T-helper 1 cell (primary cell): ENCODE measurements at regions not wholly inside any gene's neighbourhood (a gene's known extent, or its start where the extent isn't known, plus 50 kb on each side); places are given as distances from the start of the nearest gene placed in this dataset.
"Not testable (repeated sequence)": the region's sequence is repeated elsewhere in the genome, so short reads cannot be mapped to it uniquely, and the experiment has no call there.

Experiments
- DNase-seq, 5 donors: peaks; one replicate each; pipeline ENCODE4 v3.0.0-alpha.2; 2012 to 2020

DNA sequence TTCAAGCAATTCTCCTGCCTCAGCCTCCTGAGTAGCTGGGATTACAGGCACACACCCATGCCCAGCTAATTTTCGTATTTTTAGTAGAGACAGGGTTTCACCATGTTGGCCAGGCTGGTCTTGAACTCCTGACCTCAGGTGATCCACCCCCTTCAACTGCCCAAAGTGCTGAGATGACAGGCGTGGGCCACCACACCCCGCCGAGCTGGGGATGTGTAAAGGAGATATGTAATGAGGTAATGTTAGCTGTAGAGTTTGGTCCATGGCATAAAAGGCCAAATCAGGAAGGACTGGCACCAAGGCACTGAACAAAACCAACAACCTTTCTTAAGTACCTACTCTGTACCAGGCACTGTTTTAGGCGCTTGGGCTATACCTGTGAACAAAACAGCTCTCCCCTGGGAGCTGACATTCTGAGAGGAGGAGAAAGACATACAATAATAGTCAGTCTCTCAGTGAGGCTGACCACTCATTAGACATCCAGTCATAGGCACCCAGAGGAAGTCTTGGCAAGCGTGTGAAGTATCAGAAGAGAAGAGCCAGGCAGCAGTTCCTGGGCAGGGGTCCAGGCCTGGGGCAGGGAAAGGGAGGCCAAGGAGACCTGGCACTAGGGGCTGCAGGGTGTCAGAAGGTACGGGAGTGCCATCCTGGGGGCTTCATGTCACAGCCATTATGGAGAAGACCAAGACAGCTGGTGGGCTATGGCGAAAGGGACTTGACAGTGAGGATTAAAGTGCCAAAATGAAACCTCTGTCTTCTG is 164.8 kb upstream of the DTNBP1 start:
- no peak for DNase-seq

DNA sequence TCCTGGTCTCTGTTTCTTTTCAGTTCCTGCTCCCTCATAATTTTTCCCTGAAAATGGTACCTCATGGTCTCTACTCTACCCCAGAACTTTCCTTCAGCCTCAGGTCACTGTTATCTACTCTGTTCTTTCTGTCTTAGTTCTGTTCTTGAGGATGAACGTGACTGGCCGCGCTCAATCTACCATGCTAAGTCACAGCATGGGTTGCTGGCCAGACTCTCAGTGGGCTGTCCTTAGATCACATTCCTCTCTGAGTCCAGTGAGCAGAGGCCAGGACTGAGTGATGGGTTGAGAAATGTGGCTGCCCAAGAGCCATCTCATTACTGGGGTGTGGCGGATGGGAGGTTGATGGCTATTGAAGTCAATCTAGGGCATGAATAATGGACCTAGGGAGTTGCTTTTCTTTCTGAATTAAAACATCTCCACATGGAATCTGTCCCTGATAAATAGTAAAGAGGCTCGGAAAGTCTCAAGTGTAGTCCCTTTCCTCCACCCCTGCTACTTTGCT is 164.0 kb upstream of the DTNBP1 start:
- no peak for DNase-seq

DNA sequence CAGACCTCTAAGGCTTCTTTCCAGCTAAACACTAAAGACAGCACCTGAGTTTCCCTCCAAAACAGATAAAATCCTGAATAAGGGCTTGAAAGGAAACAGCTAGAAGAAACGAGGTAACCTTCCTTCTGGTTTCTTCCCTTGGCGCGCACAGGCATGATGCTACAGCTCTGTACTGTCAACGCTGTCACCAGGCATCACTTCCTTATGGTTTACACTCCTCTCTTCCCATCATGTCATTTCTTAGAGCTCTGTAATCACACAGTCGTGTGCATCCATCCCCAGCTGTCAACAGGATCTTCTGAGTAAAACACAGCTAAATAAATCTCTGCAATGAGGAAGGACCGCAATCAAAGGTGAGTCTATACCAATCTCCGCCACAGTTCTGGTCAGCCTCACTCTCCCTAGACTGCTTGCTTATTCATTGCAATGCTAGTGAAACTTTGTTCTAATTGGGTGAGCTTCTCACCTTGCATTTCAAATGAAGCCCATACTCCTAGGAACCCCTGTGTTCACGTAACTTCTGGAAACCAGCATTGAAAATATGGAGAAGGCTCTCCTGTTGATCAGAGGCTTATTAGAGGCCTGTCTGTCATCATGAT is 162.6 kb upstream of the DTNBP1 start:
- DNase-seq = no peak

DNA sequence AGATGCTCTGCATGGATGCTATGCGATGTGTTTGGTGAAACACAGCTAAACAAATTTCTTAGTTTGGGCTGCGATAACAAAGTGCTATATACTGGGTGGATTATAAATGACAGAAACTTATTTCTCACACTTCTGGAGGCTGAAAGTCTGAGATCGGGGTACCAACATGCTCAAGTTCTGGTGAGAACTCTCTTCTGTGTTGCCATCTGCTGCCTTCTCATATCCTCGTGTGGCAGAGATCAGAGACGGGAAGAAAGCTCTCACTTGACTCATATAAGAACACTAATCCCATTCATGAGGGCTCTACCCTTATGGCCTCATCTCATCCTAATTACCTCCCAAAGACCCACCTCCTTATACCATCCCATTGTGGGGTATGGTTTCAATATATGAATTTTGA is 162.0 kb upstream of the DTNBP1 start:
- no peak for DNase-seq

DNA sequence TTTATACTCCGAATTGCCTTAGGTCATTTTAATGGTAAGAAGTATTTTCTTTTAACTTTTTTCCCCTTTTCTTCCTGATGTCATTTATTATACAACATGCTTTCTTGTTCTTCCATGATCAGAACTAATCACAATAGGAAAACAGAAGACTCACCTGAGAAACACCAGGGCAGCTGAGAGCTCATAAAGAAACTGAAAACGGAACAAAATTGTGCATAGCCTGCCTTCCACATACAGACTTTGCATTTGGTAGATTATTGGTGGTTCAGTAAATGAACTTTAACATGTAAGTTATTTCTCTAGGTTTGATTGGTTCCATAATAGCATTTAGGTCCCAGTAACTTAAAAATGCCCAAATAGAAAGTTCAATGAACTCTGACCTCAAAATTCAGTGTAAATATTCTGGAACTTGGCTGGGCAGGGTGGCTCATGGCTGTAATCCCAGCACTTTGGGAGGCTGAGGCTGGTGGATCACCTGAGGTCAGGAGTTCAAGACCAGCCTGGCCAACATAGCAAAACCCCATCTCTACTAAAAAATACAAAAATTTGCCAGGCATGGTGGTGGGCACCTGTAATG is 161.1 kb upstream of the DTNBP1 start:
- no peak for DNase-seq

DNA sequence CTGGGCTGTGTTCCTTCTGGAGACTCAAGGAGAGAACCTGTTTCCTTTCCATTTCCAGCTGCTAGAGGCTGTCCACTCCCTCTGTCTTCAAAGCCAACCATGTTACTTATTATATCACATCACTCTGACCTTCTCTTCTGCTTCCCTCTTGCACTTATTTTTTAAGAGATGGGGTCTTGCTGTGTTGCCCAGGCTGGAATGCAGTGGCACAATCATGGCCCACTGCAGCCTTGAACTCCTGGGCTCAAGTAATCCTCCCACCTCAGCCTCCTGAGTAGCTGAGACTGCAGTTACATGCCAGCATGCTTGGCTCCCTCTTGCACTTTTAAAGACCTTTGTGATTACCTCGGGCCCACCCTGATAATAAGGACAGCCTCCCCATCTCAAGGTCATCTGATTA is 160.0 kb upstream of the DTNBP1 start:
- DNase-seq = no peak

DNA sequence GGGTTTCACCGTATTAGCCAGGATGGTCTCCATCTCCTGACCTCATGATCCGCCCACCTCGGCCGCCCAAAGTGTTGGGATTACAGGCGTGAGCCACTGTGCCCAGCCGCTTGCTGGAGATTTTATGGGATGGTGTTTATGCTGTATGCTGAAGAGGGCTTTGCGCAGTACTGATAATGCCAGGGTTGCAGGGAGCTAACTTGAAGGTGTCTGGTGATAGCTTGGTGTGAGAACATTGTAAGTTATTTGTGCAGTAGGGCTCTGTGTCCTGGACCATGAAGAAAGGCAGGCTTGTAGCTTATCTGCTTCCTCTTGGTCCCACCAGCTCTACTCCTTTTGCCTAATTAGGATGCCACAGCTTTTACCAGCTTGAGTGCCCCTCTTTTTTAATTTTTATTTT is 157.0 kb upstream of the DTNBP1 start:
- DNase-seq = no peak

DNA sequence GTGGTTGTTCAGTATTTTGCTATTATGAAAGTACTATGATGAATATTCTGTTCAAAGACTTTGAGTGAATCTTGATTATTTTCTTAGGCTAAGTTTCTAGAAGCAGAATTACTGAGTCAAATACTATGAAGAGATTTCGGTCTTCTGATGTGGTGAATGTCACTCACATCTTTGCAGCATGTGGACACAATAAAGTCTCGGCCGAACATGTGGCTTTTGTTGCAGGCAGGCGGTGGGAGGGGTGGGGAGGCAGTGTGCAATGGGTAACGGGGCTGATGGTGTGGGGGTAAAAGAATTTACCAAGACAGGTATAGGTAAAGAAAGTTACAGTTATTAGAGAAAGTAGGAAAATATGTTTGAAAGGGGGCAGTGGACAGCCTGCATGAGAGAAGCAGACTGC is 156.4 kb upstream of the DTNBP1 start:
- DNase-seq = no peak

DNA sequence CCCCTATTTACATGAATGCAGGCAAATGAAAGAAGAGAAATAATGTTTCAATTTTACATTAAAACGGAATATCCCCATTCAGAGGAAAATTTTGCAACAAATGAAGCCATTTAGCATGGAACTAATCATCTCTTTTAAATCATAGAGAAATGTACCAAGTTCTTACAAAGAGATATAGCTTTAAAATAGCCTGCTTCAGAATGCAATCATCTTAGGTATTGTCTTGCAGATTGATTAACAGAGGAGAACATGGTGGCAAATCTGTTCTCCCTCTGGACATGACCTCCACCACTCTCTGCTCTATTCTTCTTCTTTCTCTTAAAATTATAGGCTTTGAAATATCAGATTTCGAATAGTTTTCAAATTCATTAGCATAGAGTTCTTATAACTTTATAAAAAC is 155.7 kb upstream of the DTNBP1 start:
- DNase-seq = no peak

DNA sequence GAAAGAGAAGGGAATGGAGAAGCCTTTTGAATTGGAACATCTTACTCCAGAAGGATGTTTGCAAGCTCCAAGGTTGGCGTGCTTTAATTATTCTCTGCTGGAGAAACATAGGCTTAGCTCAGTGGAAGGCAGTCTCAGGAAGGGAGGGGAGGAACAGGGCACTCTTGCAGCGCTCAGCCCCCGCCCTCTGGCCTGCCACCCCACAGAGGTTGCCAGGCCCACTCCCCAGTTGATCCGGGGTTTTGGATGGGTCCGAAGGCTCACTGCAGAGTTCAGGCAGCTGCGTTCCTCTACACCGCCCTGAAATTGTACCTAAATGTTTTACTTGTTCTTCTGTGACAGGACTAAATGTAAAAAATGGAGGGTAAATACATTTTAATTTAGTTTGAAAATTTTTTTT is 155.2 kb upstream of the DTNBP1 start:
- DNase-seq = no peak

DNA sequence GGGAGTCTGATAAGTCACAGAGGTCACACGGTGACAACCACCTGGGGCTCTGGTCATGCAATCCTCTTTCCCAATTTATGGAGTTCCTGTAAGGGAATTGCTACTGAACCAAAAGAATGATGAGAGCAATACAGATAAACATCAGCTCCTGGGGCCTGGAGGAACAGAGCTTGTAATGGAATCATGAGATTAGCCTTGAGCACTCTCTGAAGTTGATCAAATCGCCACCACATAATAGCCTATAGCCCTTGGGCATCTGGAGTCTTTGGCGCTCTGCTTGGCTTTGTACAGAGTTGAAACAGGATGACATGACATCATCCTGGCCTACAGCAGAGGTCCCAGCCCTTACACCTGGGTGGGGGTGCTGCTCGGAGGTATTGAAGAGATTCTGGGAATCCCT is 154.3 kb upstream of the DTNBP1 start:
- no peak for DNase-seq

DNA sequence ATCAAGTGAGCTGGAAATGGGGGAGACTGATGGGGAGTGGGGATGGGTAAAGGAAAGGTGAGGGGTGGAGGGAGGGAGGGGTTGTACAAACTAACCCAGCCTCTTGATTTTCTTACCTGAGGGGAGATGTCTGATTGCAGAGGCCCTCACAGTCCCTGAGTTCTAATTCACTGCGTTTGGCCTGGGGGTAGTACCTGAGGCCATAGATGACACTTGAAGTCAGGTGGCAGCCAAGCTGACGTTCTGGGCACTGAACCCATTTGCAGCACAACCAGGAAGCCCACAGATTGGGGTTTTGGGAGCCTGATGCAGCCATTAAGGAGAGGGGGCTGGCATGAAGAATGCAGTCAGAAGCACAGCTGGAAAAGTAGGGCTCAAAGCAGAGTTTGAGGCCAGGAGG is 153.8 kb upstream of the DTNBP1 start:
- no peak for DNase-seq

DNA sequence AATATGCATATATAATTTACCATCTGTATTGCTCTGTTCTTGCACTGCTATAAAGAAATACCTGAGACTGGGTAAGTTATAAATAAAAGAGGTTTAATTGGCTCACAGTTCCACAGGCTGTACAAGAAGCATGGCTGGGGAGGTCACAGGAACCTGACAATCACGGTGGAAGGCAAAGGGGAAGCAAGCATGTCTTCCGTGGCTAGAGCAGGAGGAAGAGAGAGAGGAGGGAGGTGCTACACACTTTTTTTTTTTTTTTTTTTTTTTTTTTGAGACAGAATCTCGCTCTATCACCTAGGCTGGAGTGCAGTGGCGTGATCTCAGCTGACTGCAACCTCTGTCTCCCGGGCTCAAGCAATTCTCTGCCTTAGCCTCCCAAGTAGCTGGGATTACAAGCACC is 150.9 kb upstream of the DTNBP1 start:
- DNase-seq = not testable (repeated sequence)

DNA sequence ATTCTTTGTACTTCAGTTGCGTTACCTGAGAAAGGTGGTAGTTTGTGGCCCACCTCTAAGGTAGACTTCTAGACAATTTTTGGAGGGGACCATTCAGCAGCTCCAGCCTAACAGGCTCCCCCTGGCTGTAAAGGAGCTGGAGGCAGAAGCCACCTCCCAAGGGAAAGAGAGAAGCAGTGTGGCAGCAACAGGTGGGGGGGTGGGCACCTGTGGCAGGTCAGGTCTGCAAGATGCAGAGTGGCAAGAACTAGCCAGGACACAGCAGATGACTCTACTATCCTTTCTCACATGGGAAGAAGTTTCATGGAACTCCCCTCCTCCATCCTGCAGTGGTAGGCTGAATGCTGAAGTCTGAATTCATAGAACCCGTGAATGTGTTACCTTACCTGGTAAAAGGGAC is 148.3 kb upstream of the DTNBP1 start:
- no peak for DNase-seq

DNA sequence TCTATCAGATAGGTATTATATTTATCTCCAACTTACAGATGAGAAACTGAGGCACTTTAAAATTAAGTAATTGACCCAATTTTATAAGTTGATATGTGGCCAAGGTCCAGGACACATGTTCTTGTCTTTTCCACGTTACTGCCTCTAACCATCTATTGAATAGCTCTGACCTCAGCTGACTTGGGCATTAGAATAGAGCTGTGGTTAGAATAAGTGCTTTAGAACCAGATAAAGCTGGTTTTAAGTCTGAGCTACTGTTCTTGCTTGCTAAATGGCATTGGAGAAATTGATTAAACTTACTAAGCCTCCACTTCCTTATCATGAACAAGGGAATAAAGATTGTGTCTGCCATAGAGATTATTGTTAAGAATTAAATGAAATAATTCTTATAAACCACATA is 147.8 kb upstream of the DTNBP1 start:
- DNase-seq = no peak

DNA sequence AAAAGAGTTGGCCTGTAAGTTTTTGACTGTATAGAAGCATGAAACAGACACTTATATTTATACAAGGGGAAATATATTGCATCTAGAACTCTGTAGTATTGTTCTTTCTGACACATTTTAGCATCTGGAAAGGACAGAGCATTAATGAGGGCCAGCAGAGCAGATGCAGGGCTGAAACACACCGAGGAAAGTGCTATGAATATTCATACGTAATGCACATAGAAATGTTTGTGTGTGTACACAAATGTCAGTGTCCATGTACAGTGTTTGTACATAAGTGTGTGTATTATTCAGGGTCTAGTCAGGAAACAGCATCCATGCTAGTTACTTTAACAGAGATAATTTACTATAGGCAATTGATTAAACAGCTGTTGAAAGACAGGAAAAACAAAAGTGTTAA is 146.5 kb upstream of the DTNBP1 start:
- no peak for DNase-seq

DNA sequence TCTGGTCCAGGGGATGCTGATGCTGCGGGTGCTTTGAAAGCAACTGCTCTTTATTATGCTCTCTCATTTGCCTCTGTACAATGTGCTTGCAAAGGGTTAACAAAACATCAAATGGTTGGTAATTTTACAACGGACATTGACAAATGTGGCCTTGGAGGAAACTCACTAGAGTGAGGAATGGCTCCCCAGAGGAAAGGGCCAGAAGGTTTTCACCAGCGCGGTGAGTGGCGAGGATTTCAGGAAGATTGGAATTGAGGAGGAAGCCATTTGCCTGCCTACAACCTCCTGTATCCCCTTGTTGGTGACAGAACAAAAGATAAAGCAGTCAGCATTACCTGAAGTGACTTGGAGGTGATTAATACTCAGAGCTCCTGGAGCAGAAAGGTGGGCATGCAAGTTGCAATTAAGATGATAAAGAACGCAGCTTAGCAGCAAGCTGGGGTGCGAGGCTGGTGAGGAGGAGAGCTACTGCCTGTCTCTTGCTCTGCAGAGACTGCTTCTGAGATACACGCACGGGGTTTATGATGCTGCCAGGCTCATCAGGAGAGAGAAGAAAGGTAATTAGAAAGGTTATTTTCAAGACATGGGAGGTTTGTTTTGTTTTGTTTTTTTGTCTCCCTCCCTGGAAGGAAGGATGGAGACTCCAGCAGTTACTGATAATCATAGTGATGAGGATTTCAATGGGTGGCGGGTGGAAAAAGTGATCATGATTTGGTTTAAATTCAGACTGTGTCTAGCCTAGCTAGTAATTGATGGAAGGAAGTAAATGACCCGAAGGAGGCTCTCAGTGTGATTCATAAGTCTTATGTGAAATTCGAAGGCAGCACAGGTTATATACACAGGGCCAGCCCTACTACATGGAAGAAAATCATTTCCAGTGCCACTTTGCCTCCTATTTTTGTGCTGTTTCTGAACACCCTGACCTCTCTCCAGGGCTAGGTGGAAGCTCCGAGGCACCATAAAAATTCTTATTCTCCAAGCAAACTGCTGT is 141.6 kb upstream of the DTNBP1 start:
- no peak for DNase-seq

DNA sequence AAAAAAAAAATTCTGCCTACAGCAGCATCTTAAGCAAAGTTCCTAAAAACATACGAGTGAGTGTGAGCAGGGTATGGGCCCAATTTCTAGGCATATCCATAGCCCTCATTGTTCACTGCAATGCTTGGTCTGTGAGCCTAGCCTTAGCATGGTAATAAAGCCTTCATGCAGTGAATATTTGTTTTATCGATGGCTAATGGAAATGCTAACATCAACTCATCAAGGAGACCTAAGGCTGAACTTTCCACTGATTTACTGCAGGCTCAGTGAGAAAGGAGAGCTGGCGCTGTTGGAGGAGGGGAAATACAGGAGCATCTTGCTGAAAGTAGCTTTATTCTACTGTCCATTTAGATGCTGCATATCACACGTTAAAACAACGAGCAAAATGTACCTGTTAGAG is 139.6 kb upstream of the DTNBP1 start:
- DNase-seq = no peak

DNA sequence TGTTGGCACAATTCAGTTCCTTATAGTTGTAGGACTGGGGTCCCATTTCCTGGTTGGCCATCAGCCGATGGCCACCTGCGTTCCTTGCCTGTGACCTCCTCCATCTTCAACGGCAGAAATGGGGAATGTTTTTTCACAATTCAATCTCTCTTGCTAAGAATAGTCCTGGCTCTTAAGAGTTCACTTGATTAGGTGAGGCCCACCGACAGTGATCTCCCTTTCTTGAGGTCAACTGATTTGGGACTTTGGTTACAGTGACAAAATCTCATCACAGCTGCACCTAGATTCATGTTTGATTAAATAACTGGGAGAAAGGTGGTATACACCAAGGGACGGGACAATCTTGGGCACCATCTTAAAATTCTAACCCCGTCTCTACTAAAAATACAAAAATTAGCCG is 139.1 kb upstream of the DTNBP1 start:
- DNase-seq = no peak

DNA sequence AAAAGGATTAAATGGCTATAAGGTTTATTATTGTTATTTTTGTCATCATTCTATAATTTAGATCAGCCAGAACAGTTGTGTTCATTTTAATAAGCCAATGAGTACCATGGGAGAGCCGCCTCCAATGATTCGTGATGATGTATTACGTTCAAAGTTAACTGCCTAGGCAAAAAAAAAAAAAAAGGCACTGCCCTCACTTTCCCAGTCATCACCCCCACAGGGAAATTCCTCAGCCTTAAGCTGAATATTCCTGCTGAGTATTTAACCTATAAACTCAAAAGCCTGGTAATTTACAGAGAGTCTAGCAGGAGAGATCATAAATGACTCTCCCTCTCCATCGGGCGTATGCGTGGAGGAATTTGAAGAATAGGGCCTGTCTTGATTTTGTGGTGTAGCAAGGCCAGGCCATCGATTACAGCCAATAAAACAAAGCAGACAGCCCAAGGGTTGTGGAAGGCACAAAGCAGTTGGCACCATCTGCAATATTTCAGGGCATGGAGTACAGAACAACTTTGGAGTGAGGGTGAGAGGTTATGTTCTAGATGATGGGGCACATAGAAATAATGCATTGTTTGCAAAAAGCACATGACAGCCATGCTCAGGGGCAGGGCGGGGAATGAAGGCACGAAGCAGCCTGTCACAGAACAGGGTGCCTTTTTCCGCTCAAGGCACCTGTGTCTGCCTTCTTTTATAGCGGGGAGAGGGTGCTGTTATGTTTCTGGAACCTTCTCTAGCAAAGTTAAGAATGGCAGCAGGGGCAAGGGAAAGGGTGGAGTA is 138.2 kb upstream of the DTNBP1 start:
- DNase-seq = no peak

DNA sequence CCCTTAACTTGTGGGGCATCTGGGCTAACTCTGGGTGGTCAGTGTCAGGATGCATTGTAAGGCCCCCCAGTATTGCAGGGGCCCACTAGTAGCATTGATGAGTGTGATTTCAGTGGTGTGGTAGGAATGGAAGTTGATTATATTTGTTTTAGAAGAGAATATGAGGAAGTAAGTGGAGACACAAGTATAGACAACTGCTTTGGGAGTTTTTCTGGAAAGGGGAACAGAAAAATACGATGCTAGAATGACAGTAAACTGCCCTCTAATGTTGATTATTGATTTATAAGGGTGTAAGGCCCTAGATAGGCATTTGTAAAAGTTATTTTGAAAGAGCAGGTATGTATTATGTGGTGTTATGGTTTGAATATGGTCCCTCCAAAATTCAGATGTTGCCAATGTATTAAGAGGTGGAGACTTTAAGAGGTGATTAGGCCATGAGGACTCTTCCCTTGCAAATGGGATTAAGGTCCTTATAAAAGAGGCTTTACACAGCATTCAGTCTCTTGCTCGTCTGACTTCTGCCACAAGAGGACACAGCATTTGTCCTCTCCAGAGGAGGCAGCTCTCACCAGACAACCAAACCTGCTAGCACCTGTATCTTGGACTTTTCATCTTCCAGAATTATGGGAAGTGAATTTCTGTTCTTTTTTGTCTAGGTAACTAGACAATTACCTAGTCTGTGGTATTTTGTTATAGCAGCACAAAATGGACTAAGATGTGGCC is 135.9 kb upstream of the DTNBP1 start:
- no peak for DNase-seq

DNA sequence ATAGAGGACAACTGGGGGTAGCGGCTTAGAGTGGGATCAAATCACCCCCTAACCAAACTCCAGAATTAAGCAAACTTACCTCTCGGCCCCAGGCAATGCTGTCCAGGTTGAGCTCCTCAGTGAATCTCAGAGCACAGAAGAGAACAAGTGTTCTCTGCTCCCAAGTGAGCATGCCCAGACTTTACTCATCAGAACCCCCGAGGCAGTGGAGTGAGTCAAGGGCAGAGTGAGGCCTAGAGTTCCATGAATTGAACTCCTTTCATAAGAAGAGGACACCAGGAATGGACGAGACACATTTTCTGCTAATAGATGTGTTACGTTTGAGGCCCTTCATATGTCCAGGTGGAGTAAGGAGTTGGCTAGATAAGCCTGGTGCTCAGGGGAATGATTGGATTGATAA is 134.0 kb upstream of the DTNBP1 start:
- no peak for DNase-seq
